ENCODE measurements at regions not wholly inside any gene's neighbourhood (a gene's known extent, or its start where the extent isn't known, plus 50 kb on each side); places are given as distances from the start of the nearest gene placed in this dataset.

DNA sequence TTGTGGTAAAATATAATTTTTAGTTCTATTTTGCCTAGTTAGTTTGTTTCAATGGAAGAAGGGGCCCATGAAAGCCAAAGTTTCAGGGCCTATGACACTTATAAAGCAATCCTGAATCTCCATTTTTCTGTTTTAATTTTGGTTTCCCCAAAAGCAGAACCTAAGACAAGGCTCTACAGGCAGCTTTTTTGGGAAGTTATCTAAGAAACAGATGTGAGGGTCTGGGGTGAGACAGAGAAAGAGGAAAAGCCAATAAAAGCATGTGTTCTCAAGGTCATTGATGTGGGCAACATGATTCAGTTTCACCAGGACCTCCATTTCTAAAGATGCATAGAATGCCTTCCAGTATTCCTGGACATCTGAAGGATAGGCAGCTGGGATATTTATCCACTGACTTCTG, 598.5 kb downstream of the PDCD6IP start:
- Histone ChIP-seq H3K36me3 (ENCODE audit: control insufficient read depth, insufficient read depth, low read length) (no peaks in the 10 kb centered on the region), H3K4me3 (ENCODE audit: low read depth, low read length) (no peak overlapping the region), H3K27me3 (ENCODE audit: control insufficient read depth, insufficient read depth, low read length) (no peaks in the 10 kb centered on the region)
- no peak for DNase-seq (ENCODE audit: low read depth)
- TF ChIP-seq, protein P1, sequence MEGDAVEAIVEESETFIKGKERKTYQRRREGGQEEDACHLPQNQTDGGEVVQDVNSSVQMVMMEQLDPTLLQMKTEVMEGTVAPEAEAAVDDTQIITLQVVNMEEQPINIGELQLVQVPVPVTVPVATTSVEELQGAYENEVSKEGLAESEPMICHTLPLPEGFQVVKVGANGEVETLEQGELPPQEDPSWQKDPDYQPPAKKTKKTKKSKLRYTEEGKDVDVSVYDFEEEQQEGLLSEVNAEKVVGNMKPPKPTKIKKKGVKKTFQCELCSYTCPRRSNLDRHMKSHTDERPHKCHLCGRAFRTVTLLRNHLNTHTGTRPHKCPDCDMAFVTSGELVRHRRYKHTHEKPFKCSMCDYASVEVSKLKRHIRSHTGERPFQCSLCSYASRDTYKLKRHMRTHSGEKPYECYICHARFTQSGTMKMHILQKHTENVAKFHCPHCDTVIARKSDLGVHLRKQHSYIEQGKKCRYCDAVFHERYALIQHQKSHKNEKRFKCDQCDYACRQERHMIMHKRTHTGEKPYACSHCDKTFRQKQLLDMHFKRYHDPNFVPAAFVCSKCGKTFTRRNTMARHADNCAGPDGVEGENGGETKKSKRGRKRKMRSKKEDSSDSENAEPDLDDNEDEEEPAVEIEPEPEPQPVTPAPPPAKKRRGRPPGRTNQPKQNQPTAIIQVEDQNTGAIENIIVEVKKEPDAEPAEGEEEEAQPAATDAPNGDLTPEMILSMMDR (IDR thresholded peaks at IDR 0.05; ENCODE audit: insufficient read depth, low read length, poor library complexity, severe bottlenecking): no peak

DNA sequence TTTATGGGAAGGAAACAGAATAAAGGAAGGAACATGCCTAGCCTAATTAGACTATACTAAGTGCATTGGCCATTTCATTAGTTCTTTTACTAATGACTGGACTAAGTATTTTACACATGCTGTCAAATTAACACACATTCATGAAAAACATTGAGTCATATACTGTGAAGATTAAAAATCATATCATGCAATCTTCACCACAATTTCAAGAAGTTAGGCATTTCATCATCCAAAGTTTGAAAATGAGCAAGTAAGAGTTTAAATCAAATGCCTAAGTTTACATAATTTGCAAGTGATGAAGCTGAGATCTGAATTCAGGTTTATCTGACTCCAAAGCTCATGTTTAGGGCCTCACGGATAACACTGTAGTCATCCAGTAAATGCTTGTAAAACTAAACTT, 601.0 kb downstream of the PDCD6IP start:
- no peaks in the 10 kb centered on the region for H3K36me3 ChIP-seq (ENCODE audit: control insufficient read depth, insufficient read depth, low read length)
- H3K27me3 ChIP-seq (ENCODE audit: control insufficient read depth, insufficient read depth, low read length): no peaks in the 10 kb centered on the region
- TF ChIP-seq, protein P1 (IDR thresholded peaks at IDR 0.05; ENCODE audit: insufficient read depth, low read length, poor library complexity, severe bottlenecking): no peak
- DNase-seq (ENCODE audit: low read depth): no peak
- H3K4me3 ChIP-seq (ENCODE audit: low read depth, low read length): no peak overlapping the region

DNA sequence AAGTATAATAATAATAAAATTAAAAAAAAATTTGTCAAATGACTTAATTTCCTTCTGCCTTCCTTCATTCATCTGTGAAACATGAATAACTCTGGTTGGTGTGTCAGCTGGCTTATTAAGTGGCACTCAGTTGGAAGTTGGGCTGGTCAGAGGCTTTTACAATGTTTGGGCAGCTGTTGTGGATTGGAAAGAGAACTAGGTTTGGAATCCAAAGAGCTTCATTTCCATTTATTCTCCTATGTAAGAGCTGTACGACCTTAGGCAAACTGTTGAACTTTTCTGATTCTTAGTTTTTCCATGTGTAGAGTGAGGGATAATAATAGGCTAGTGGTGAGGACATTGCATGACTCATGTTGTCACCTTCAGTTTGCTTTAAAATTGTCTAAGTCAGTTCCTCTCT, 606.7 kb downstream of the PDCD6IP start:
- TF ChIP-seq, protein P1 (IDR thresholded peaks at IDR 0.05; ENCODE audit: insufficient read depth, low read length, poor library complexity, severe bottlenecking): no peak
- DNase-seq (ENCODE audit: low read depth): no peak
- no peaks in the 10 kb centered on the region for H3K27me3 ChIP-seq (ENCODE audit: control insufficient read depth, insufficient read depth, low read length)
- H3K36me3 ChIP-seq (ENCODE audit: control insufficient read depth, insufficient read depth, low read length): no peaks in the 10 kb centered on the region
- H3K4me3 ChIP-seq (ENCODE audit: low read depth, low read length): no peak overlapping the region

DNA sequence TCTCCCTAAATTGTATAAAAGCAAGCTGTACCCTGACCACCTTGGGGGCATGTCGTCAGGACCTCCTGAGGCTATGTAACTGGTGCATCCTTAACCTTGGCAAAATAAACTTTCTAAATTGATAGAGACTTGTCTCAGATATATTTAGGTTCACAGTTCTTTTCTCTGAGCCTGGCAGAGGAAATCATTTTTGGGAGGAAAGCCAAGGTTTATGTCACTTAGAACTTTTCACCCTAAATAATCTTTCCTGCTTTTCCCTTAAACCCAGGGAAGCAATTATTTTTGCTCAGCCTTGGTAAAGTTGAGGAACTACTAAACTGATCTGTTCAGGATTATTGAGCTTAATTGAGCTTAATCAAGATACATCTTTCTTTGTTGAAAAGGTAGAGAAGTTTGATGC, 608.9 kb downstream of the PDCD6IP start:
- no peaks in the 10 kb centered on the region for H3K27me3 ChIP-seq (ENCODE audit: control insufficient read depth, insufficient read depth, low read length)
- no peaks in the 10 kb centered on the region for H3K36me3 ChIP-seq (ENCODE audit: control insufficient read depth, insufficient read depth, low read length)
- no peak overlapping the region for H3K4me3 ChIP-seq (ENCODE audit: low read depth, low read length)
- DNase-seq (ENCODE audit: low read depth): no peak
- TF ChIP-seq, protein P1 (IDR thresholded peaks at IDR 0.05; ENCODE audit: insufficient read depth, low read length, poor library complexity, severe bottlenecking): no peak

DNA sequence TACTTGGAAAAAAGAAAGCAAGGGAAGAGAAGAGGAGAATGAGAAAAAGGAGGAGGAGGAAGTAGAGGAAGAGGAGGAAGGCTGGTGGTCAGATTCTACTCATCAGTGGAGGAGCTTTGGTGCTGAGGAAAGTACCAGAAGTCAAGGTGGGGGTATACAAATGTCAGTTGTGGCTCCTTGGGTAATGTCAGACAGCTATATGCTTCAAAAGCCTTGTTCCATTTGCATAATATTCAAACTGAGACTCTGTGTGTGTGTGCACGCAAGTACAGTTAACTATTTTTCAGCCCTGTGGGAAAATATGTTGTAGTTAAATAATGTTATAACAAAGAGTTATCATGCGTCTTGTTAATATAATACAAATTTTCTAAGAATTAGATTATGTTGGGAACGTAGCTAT, 609.7 kb downstream of the PDCD6IP start:
- TF ChIP-seq, protein P1 (IDR thresholded peaks at IDR 0.05; ENCODE audit: insufficient read depth, low read length, poor library complexity, severe bottlenecking): no peak
- no peak overlapping the region for H3K4me3 ChIP-seq (ENCODE audit: low read depth, low read length)
- H3K36me3 ChIP-seq (ENCODE audit: control insufficient read depth, insufficient read depth, low read length): no peaks in the 10 kb centered on the region
- no peaks in the 10 kb centered on the region for H3K27me3 ChIP-seq (ENCODE audit: control insufficient read depth, insufficient read depth, low read length)
- no peak for DNase-seq (ENCODE audit: low read depth)

DNA sequence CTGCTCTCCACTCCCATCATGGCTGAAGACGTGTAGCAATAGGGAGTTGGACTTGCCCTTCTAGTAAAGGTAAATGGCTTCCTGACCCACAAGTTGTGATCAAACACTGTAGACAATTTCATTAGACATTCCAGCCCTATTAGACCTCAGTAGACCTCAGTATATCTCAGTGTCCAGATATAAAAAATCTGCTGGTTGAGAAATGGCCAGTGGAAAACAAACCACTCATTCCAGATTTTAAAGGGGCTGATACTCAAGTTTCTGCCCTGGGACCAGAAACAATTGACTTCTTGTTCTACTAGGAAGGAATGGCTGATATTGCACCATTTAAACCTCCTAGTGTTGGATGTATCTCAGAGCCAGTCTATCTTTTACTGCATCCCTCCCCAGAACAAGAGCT, 613.2 kb downstream of the PDCD6IP start:
- Histone ChIP-seq H3K4me3 (ENCODE audit: low read depth, low read length) (no peak overlapping the region), H3K27me3 (ENCODE audit: control insufficient read depth, insufficient read depth, low read length) (no peaks in the 10 kb centered on the region), H3K36me3 (ENCODE audit: control insufficient read depth, insufficient read depth, low read length) (no peaks in the 10 kb centered on the region)
- no peak for DNase-seq (ENCODE audit: low read depth)
- TF ChIP-seq, protein P1 (IDR thresholded peaks at IDR 0.05; ENCODE audit: insufficient read depth, low read length, poor library complexity, severe bottlenecking): no peak
